GM18951 (cell line): ENCODE measurements at regions not wholly inside any gene's neighbourhood (a gene's known extent, or its start where the extent isn't known, plus 50 kb on each side); places are given as distances from the start of the nearest gene placed in this dataset.
"Not testable (repeated sequence)": the region's sequence is repeated elsewhere in the genome, so short reads cannot be mapped to it uniquely, and the experiment has no call there.

ENCODE experiments used
- POLR2A ChIP-seq: IDR thresholded peaks from 4 replicates; pipeline ENCODE4 v1.6.1; 2011; ENCODE audit warnings: mild to moderate bottlenecking; ENCODE audit not compliant: insufficient read length, insufficient read depth; ENCODE audit errors: extremely low read depth
- in situ Hi-C: fragments of 300-500 bp; cut with MboI; formaldehyde crosslinking; loops from one replicate; pipeline ENCODE4 v1.12.0; 2022; ENCODE audit warnings: low sequenced_read_pairs, mixed read lengths, inconsistent platforms; ENCODE audit not compliant: unreplicated experiment

DNA sequence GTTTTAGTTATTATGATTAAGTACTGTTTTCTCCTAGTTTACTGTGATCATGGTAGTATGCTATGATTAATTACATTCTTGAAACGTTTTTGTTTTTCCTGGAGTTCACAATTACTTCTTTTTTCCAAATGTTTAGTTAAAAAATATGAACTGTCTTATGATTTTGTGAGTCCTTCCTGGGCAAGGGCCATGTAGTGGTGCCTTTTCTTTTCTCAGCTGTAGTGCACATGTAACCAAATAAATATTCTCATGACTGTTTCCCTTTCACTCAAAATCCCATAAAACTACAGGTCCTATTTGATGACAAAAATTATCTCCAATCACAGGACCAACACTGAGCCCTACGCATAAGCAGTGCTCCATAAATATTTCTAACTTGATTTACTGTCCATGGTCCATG lies 118.9 kb upstream of the EGR2 start:
- in situ Hi-C loops = no loop called here
- no peak for TF ChIP-seq POLR2A

GRCh38 chr10:62934258-62934657 lies 118.1 kb upstream of the EGR2 start:
- in situ Hi-C loops = no loop called here
- no peak for TF ChIP-seq POLR2A

DNA sequence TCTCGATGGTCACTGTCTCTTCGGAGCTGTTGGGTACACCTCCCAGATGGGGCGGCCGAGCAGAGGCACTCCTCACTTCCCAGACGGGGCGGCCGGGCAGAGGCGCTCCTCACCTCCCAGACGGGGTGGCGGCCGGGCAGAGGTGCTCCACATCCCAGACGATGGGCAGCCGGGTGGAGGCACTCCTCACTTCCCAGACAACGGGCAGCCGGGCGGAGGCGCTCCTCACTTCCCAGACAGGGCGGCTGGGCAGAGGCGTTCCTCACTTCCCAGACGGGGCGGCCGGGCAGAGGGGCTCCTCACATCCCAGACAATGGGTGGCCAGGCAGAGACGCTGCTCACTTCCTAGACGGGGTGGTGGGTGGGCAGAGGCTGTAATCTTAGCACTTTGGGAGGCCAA lies 112.6 kb upstream of the EGR2 start:
- in situ Hi-C loops = not testable (repeated sequence)

- in situ Hi-C loops = no loop called here
- no peak for TF ChIP-seq POLR2A
Measured at GRCh38 chr10:62926407-62926806, 110.2 kb upstream of the EGR2 start.

DNA sequence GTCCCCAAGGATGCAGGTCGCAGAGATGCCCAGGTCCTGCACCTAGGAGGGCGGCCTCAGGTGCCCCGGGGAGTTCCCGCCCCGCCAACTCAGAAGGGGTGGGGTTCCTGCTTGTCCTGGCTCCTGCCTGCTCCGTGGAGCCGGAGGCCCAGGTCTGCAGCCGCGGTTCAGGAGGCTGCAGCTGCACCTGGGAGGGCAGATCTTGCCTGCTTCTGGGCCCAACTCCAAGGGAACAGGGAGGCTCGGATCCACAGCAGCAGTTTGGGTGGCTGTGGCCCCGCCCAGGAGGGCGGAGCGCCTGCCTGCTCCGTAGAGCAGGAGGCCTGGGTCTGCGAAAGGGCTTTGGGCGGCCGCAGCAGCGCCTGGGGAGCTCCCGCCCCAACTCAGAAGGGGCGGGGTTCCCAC lies 108.2 kb upstream of the EGR2 start:
- in situ Hi-C loops = no loop called here
- no peak for TF ChIP-seq POLR2A

DNA sequence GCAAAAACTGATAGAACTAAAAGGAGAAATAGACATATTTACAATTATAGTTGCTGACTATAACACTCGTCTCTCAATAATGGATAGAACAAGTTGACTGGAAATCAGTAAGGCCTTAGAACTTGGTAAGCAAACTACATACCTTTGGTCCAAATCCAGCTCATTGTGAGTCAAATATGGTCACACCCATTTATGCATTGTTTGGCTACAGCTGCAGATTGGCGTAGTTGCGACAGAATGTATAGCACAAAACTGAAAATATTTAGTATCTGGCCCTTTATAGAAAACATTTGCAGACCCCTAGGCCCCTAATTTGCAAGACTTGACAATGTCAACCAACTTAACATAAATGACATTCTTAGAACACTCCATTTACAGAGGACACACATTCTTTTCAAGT lies 103.6 kb upstream of the EGR2 start:
- no peak for TF ChIP-seq POLR2A
- in situ Hi-C loops = no loop called here

DNA sequence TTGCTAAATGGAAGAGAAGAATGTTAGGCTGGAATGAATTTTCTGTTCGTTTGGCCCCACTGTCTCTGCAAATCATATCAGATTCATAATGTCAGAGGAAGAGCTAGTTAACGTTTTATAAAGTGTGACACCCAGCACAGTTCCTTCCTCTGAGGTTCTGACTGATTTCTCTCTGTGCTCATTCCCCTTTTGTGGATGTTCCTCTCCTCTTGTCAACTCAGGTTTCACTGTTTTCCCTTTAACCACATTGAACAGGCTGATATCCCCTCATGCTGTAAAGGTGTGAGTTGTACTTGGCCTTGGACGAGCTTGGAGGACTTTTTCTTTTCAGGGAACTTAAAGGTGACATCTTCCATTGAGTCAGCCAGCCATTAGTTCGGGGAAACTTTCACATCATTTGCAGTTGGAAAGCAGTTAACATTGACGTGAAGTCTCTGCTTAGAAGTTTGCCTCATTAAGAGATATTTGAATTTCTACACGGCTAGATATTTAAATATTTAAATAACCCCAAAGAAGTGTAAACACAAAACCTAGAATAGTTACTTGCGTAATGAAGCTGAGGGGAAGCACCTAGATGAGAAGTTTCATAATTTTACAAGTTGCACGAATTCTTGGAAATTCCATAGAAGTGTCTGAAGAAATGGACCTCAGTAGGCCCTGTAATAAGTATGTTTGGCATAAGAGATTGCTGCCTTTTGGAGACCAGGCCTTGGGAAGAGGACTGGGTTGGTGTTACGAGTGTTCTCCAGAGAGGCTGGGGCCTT lies 101.5 kb upstream of the EGR2 start:
- in situ Hi-C loops = no loop called here
- TF ChIP-seq POLR2A = no peak

DNA sequence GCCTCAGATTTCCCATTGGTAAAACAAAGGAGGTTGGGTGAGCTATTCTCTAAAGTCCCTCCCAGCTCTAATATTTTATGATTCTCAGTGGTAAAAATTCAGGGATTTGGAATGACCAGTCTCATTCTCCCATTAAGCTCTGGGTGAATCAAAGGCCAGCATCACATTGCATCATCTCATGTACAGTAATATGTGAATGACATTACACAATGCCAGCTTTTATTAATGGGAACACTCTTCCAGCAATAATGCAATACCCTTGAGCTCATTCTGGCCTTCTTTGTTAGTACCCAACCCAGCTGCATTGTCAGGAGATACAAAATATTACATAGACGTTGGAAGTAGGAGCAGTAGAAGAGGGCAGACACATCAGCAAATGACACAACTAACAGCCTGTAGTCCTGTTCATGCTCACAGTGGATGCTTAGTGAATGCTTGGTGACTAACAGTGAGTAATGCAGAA lies 100.0 kb upstream of the EGR2 start:
- in situ Hi-C loops = no loop called here
- TF ChIP-seq POLR2A = no peak

DNA sequence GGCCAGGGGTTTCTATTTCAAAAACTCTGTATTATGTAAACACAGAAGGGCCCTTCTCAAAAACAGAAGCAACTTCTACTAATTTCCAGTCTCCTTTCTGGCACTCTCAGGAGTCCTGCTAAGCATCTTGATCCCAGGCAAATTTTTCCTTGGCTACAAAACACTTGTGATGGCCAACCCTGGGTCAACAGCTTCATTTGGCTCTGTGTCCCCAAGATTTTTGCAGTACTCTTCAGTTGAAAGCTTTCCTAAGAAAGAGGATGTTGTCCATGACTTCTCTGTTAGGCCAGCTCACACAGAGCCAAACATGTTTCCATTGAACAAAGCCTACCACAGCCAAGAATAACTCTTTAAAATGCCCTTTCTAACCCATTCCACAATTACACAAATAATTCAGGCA lies 99.0 kb upstream of the EGR2 start:
- no peak for TF ChIP-seq POLR2A
- in situ Hi-C loops = no loop called here

DNA sequence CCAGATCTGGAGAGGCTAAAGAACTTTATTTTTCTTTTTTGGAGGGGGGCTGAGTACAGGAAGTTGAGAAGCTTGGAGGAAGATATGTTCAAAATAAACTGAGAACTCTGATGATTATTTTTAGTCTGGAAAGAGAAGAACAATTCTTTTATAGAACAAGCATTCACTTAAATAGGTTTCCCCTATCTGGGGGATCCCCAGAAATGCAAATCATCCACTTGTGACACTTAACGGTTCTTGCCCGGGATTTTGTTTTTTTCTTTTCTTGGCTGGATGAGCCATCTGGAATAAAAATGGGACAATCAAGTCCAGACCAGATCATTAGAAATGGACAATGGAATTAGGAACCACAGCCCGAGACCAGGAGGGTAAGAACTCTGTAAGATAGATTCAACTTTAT lies 95.9 kb upstream of the EGR2 start:
- in situ Hi-C loops = no loop called here
- TF ChIP-seq POLR2A = no peak

DNA sequence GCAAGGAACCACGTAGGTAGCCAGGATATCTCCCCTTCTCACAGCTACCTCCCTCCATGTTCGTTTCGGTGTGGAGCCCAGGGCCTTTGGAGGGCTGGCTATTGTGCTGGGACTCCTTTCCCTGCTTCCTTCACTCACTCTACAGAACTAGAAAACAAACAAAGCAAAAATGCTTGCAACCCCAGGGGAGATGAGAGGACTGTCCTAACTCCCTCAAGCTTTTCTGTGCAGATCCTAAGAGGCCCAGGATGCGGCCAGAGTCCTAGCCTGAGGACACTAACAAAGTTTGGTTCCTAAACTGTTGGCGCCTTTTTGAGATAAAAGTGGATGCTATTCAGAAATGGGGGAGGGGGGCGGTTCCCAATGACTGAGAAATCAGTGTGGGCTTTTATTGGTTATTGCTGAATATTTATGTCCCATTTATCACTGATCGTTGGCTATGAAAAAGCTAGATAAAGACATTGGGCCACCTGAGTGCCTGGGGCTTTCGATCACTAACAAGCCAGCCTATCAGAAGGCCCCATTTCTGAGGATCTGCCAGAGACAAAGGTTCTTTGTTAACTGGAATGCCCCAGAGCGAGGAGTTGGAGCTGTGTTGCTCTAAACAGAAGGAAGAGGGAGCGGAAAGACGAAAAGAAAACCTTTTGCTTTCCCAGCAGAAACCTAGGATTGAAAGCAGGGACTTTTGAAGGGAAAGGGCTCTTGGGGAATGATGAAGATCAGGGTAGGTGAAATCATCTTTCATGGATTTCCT lies 95.2 kb upstream of the EGR2 start:
- TF ChIP-seq POLR2A = no peak
- in situ Hi-C loops = no loop called here

DNA sequence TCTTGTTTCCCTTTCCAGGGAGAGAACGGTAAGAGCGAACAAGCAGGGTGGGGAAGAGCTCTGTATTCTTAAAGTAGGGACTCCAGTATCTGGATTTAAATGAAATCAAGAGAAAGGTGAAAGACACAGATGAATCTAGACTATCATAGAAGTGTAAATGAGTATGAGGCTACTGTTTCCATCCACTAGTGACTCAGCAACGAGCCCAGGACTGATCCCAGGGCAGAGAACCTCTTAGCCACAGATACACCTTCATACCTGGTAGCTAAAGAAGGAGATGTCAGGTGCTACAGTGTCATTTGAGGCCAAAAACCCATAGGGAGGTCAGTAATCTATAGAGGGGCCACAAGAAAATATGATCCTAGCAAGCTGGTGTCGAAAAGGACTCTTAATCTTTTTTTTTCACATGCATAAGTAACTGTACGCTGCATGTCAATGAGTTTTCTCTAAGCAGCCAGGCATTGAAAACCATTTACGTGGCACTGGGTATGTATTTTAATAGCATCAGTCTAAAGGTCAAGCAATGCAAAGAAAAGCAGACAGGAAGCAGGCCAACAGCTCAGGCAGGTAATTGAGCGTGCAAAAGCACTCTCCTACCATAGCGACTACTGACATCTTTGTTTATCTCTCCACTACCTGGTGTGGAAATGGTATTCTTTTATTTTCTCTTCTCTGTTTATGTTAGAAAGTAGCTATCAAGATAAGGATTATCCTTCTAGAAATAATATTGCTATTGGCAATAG lies 91.5 kb upstream of the EGR2 start:
- in situ Hi-C loops = no loop called here
- TF ChIP-seq POLR2A = no peak

GRCh38 chr10:62904281-62904875 lies 88.2 kb upstream of the EGR2 start:
- in situ Hi-C loops = no loop called here
- no peak for TF ChIP-seq POLR2A
